Keratinocyte (primary cell): ENCODE measurements at regions not wholly inside any gene's neighbourhood (a gene's known extent, or its start where the extent isn't known, plus 50 kb on each side); places are given as distances from the start of the nearest gene placed in this dataset.

ENCODE experiments used
- EZH2 ChIP-seq: IDR thresholded peaks from one replicate; pipeline ENCODE4 v1.6.1; 2012; ENCODE audit warnings: inconsistent platforms, mild to moderate bottlenecking, low read length, moderate library complexity
- TF ChIP-seq, protein P1 (sequence below), 3 experiments: IDR thresholded peaks in 1 of 3; conservative IDR thresholded peaks in 1 of 3; optimal IDR thresholded peaks in 1 of 3; 2 replicates in 2 of 3; 3 replicates in 1 of 3; pipeline versions ENCODE3 to v1.5.1; 2011; ENCODE audit warnings: low read length in 3 of 3, mild to moderate bottlenecking in 3 of 3, moderate library complexity in 2 of 3, control low read depth in 1 of 3, inconsistent platforms in 1 of 3; ENCODE audit not compliant: insufficient read depth in 2 of 3; ENCODE audit errors: extremely low read depth in 1 of 3

DNA sequence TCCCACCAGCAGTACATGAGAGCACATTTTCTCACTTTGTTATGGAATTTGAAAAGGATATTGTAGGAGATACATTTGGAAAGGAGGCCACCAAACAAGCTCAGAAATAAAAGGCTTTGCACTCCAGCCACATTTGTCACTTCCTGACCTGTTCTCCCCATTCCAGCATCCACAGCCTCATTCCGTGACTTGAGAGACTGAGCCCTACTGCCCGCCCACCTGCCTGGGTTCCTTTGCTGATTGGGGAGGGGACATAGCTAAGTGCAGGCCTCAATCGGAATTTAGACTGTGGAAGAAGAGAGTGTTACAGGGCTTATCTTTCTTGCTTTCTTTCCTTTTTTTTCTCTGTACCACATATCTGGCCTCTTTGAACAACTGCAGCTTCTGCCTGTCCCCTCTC lies 735.4 kb upstream of the TMEM132C start:
- TF ChIP-seq, protein P1, sequence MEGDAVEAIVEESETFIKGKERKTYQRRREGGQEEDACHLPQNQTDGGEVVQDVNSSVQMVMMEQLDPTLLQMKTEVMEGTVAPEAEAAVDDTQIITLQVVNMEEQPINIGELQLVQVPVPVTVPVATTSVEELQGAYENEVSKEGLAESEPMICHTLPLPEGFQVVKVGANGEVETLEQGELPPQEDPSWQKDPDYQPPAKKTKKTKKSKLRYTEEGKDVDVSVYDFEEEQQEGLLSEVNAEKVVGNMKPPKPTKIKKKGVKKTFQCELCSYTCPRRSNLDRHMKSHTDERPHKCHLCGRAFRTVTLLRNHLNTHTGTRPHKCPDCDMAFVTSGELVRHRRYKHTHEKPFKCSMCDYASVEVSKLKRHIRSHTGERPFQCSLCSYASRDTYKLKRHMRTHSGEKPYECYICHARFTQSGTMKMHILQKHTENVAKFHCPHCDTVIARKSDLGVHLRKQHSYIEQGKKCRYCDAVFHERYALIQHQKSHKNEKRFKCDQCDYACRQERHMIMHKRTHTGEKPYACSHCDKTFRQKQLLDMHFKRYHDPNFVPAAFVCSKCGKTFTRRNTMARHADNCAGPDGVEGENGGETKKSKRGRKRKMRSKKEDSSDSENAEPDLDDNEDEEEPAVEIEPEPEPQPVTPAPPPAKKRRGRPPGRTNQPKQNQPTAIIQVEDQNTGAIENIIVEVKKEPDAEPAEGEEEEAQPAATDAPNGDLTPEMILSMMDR (optimal IDR thresholded peaks at IDR 0.05 in 1 of 3, IDR thresholded peaks at IDR 0.05 in 1 of 3, conservative IDR thresholded peaks at IDR 0.05 in 1 of 3; ENCODE audit: extremely low read depth in 1 of 3, insufficient read depth in 2 of 3, low read length in 3 of 3) = no peak
- no peak for TF ChIP-seq EZH2
